GM21825 (cell line): ENCODE measurements at regions not wholly inside any gene's neighbourhood (a gene's known extent, or its start where the extent isn't known, plus 50 kb on each side); places are given as distances from the start of the nearest gene placed in this dataset.

Experiments used
- ATAC-seq: cut with Tn5 transposase; IDR thresholded peaks from one replicate; pipeline ENCODE4 v1.9.1; 2021; ENCODE audit warnings: mild to moderate bottlenecking, moderate library complexity; ENCODE audit not compliant: unreplicated experiment

DNA sequence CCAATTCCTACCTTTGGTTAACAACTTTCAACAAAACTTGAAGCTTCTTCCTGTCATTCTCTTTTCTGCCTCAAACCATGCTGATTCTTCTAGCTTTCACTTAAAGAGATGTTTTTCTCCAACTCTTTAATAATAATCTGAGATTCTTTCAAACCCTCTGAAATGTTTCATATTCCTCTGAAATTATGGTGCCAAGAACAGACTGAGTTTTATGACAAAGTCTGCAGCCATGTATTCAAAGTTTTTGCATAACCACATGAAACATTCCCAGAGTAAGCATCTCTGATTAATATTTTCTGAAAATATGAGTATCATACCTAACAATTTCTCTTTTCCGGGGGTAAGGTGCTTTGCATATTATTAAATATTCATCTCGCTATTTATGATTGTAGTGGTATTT lies 59.1 kb upstream of the DCN start:
- ATAC-seq = no peak

DNA sequence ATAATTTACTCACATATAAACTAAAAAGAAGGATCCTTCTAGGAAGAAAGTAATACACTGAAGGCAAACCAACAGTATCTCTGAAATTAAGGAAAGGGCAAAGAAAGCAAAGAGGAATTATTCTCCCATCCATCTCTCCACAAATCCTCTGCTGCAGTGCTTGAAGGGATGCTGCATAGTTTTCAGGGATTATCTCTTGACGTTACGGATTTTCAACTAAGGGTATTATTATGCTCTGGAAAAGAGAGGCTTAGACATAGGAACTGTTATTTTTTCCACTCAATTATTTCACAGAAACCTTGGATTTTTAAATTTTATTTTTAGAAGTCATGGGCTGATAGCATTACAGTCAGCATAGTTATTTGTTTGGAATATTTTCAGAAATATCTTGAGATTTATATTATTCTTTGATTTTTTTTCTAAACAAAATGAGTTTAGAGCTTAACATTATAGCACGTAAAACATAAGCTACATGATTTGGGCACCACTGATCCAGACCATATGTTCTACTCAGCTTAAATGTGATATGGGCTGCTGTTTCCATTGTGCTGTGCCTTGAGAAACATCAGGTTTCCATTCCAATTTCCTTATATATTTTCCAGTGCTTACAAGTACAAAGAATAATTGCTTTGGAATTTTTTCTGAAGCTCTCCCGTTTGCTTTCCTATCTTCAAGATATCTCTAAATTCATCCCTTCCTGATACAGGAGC lies 57.9 kb upstream of the DCN start:
- ATAC-seq = no peak

DNA sequence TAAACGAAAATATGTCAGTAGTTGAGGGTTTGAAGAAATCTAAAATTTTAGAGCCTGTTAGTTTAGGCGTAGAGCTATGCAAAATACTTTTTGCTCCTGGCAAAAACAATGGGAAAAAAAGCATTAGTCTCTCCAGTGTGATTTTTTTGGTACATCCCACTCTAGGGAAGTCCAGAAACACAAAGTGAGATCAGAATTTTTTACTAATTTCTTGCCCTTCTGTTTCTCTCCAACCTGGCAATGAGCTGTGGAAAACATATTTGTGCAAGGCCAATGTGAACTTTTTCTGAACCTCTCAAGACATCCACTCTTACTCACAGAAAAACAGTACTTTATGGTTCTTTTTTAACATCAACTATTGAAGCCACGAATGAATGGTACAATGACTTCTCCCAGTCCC lies 56.9 kb upstream of the DCN start:
- ATAC-seq = no peak
